ENCODE measurements at regions not wholly inside any gene's neighbourhood (a gene's known extent, or its start where the extent isn't known, plus 50 kb on each side); places are given as distances from the start of the nearest gene placed in this dataset.
A peak's percentile ranks its signal among the peaks of the same experiment; 100 is the strongest.
"Not testable (repeated sequence)": the region's sequence is repeated elsewhere in the genome, so short reads cannot be mapped to it uniquely, and the experiment has no call there.

DNA sequence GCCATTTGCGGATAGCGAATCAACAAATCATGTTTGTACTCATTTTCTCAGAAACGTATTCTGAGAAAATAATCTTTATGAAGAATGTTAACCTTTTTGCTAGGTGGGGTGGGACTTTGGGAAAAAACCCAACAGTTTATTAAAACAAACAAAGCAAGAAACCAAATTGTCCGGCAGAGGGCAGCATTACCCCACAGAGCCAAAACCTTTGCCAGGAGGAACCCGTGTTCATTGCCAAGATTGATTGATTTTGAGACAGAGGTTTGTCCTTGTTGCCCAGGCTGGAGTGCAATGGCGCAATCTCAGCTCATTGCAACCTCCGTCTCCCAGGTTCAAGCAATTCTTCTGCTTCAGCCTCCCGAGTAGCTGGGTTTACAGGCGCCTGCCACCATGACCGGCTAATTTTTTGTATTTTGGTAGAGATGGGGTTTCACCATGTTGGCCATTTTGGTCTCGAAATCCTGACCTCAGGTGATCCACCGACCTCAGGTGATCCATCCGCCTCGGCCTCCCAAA, 70.8 kb upstream of the RHOU start:
- peak in 2 of 11 experiments; percentile 16 to 25; a peak in 2 of 22 replicates for TF ChIP-seq Cebpa-rat (IDR thresholded peaks at IDR 0.05)
- Histone ChIP-seq H3K9me3 (replicated peaks in 1 of 11) (peaks cover 0 to 5% (median 0%) of the 10 kb centered on the region in 11 experiments; a peak in 1 of 22 replicates), H4K20me1 (no peaks in the 10 kb centered on the region; a peak in 1 of 22 replicates), H3K27me3 (no peaks in the 10 kb centered on the region), H3K4me2 (no peak overlapping the region), H3K27ac (no peak overlapping the region), H3K36me3 (no peaks in the 10 kb centered on the region), H3K9ac (no peak overlapping the region), H3K4me1 (peaks cover 7 to 13% (median 9%) of the 10 kb centered on the region in 10 experiments; a peak in 17 of 20 replicates), H3K4me3 (no peak overlapping the region)

GRCh38 chr1:228666686-228667623, 68.3 kb upstream of the RHOU start:
- Histone ChIP-seq H4K20me1 (no peaks in the 10 kb centered on the region; a peak in 1 of 22 replicates), H3K9ac (no peak overlapping the region), H3K27me3 (0 out of 22 replicates have a peak, but pooled peaks cover 0 to under 1% (median 0%) of the 10 kb centered on the region in 11 experiments), H3K4me3 (no peak overlapping the region), H3K27ac (no peak overlapping the region), H3K4me2 (no peak overlapping the region), H3K4me1 (peaks cover 7 to 13% (median 9%) of the 10 kb centered on the region in 10 experiments; a peak in 17 of 20 replicates), H3K9me3 (replicated peaks in 1 of 11) (no peaks in the 10 kb centered on the region; a peak in 1 of 22 replicates), H3K36me3 (no peaks in the 10 kb centered on the region)
- no peak for TF ChIP-seq Cebpa-rat (IDR thresholded peaks at IDR 0.05)

GRCh38 chr1:228668553-228669241, 66.6 kb upstream of the RHOU start:
- Histone ChIP-seq H4K20me1 (no peaks in the 10 kb centered on the region; a peak in 1 of 22 replicates), H3K4me3 (no peak overlapping the region), H3K4me2 (peak overlapping the region in 10 of 11 experiments; percentile 16 to 57 (median 42); a peak in 20 of 22 replicates), H3K4me1 (peaks cover 7 to 13% (median 9%) of the 10 kb centered on the region in 10 experiments; a peak in 17 of 20 replicates), H3K27me3 (peaks cover 0 to 8% (median 0%) of the 10 kb centered on the region in 11 experiments; a peak in 3 of 22 replicates), H3K9me3 (replicated peaks in 1 of 11) (no peaks in the 10 kb centered on the region; a peak in 1 of 22 replicates), H3K9ac (no peak overlapping the region), H3K36me3 (no peaks in the 10 kb centered on the region), H3K27ac (peak overlapping the region in 2 of 11 experiments; percentile 1 to 13; a peak in 2 of 22 replicates)
- TF ChIP-seq Cebpa-rat (IDR thresholded peaks at IDR 0.05), result no peak

DNA sequence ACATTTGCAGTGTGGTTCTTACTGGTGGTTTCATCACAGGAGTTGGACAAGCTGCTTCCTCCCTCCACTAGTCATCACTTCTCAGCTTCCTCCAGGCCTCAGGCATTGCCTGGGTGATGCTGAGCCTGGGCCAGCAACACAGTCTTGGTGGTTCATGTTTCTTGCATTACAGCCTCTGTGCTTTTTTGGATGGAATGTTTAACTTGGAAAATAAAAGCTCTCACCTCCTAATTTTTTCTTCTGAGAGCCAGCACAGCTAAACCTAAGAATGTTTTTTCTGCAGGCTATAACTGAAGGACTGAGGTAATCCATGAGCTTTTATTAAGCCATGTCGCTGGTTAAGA, 66.1 kb upstream of the RHOU start:
- no peaks in the 10 kb centered on the region; a peak in 1 of 22 replicates for H4K20me1 ChIP-seq
- H3K27me3 ChIP-seq, result peaks cover 0 to 8% (median 0%) of the 10 kb centered on the region in 11 experiments; a peak in 3 of 22 replicates
- no peak for TF ChIP-seq Cebpa-rat (IDR thresholded peaks at IDR 0.05)
- H3K4me1 ChIP-seq, result peaks cover 7 to 13% (median 9%) of the 10 kb centered on the region in 10 experiments; a peak in 17 of 20 replicates
- no peak overlapping the region for H3K27ac ChIP-seq
- no peaks in the 10 kb centered on the region for H3K36me3 ChIP-seq
- H3K4me3 ChIP-seq, result no peak overlapping the region
- H3K9ac ChIP-seq, result no peak overlapping the region
- peak overlapping the region in 10 of 11 experiments; percentile 16 to 57 (median 42); a peak in 18 of 22 replicates for H3K4me2 ChIP-seq
- no peaks in the 10 kb centered on the region; a peak in 1 of 22 replicates for H3K9me3 ChIP-seq (replicated peaks in 1 of 11)

DNA sequence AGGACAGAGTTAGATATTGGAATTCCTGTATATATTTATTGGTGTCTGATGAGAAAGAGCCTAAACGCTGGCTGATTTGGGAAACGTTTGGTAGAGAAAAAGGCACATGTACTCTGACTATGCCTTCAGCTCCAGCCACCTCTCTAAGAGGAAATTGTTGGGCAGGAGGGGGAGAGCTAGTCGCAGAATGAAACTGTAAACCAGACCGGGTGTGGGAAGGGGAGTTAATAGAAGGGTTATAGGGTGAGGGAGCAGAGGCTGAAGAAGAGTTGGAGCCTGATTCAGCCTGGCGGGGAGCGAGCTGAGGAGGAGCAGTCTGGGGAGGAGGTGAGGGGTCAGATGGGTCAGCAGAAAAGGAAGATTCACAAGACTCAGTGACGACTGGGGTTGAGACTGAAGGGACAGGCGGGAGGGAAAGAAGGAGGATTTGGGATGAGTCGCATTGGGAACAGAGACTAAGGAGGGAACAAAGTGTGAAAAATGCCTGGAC, 54.2 kb upstream of the RHOU start:
- not testable (repeated sequence) for H3K27ac ChIP-seq; H3K36me3 ChIP-seq; H3K27me3 ChIP-seq; H4K20me1 ChIP-seq; H3K9ac ChIP-seq; H3K4me3 ChIP-seq; H3K9me3 ChIP-seq (replicated peaks in 1 of 11); H3K4me2 ChIP-seq
- H3K4me1 ChIP-seq, result peaks cover 0 to 15% (median 0%) of the 10 kb centered on the region in 10 experiments; a peak in 6 of 20 replicates

- H3K27ac ChIP-seq, result no peak overlapping the region
- H3K4me1 ChIP-seq, result peaks cover 0 to 15% (median 0%) of the 10 kb centered on the region in 10 experiments; a peak in 6 of 20 replicates
- no peak overlapping the region for H3K4me2 ChIP-seq
- H3K36me3 ChIP-seq, result no peaks in the 10 kb centered on the region
- H3K27me3 ChIP-seq, result peaks cover 0 to 6% (median 0%) of the 10 kb centered on the region in 11 experiments; a peak in 1 of 22 replicates
- H3K9me3 ChIP-seq (replicated peaks in 1 of 11), result no peaks in the 10 kb centered on the region
- no peaks in the 10 kb centered on the region; a peak in 1 of 22 replicates for H4K20me1 ChIP-seq
- H3K9ac ChIP-seq, result no peak overlapping the region
- no peak overlapping the region for H3K4me3 ChIP-seq
- TF ChIP-seq Cebpa-rat (IDR thresholded peaks at IDR 0.05), result no peak
These were observed 51.9 kb upstream of the RHOU start for GRCh38 chr1:228683428-228683827.

DNA sequence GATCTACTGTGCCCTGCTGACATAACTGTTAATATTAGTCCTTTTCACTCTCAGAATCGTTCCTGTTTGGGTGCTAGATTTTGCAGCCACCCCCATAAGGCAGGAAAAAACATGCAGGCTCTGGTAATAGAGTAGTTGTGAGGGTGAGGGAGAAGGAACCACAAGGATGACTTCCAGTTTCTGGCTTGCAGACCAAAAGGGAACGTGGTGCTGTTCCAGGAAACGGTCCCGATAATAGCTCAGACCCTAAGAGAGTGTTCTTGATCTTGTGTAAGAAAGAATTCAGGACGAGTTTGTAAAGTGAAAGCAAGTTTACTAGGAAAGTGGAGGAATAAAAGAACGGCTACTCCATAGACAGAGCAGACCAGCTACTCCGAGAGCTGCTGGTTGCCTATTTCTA, 50.7 kb upstream of the RHOU start:
- peaks cover 0 to 15% (median 0%) of the 10 kb centered on the region in 10 experiments; a peak in 6 of 20 replicates for H3K4me1 ChIP-seq
- H3K9me3 ChIP-seq (replicated peaks in 1 of 11), result no peaks in the 10 kb centered on the region
- TF ChIP-seq Cebpa-rat (IDR thresholded peaks at IDR 0.05), result no peak
- H3K9ac ChIP-seq, result no peak overlapping the region
- H3K4me2 ChIP-seq, result peak overlapping the region in 5 of 11 experiments; percentile 4 to 69 (median 54); a peak in 7 of 22 replicates
- no peak overlapping the region for H3K27ac ChIP-seq
- peaks cover 0 to 6% (median 0%) of the 10 kb centered on the region in 11 experiments; a peak in 1 of 22 replicates for H3K27me3 ChIP-seq
- no peaks in the 10 kb centered on the region for H3K36me3 ChIP-seq
- no peaks in the 10 kb centered on the region; a peak in 1 of 22 replicates for H4K20me1 ChIP-seq
- no peak overlapping the region for H3K4me3 ChIP-seq

DNA sequence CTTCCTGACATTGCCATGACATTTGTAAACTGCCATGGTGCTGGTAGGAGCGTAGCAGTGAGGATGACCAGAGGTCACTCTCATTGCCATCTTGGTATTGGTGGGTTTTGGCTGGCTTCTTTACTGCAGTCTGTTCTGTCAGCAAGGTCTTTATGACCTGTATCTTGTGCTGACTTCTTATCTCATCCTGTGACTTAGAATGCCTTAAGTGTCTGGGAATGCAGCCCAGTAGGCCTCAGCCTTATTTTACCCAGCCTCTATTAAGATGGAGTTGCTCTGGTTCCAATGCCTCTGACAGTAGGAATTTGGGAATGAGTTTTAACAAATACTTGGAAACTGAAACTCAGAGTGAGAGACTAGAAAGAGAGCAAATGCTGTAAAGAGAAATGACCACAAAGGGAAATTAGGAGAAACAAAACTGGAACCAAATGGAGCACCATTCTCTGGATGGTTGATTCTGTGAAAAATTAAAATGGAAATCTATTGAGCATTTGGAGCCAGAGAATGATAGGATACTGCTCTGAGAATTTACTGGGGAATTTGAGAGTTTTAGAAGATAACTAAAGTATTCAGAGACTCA, 50.1 kb upstream of the RHOU start:
- Histone ChIP-seq H3K27me3 (peaks cover 0 to 6% (median 0%) of the 10 kb centered on the region in 11 experiments; a peak in 1 of 22 replicates), H3K4me3 (no peak overlapping the region), H4K20me1 (no peaks in the 10 kb centered on the region; a peak in 1 of 22 replicates), H3K9ac (no peak overlapping the region), H3K9me3 (replicated peaks in 1 of 11) (no peaks in the 10 kb centered on the region), H3K36me3 (no peaks in the 10 kb centered on the region), H3K27ac (no peak overlapping the region), H3K4me1 (peaks cover 0 to 15% (median 0%) of the 10 kb centered on the region in 10 experiments; a peak in 6 of 20 replicates), H3K4me2 (peak overlapping the region in 4 of 11 experiments; percentile 44 to 69 (median 56); a peak in 6 of 22 replicates)
- no peak for TF ChIP-seq Cebpa-rat (IDR thresholded peaks at IDR 0.05)
